ENCODE measurements at regions not wholly inside any gene's neighbourhood (a gene's known extent, or its start where the extent isn't known, plus 50 kb on each side); places are given as distances from the start of the nearest gene placed in this dataset.

- DNase-seq (ENCODE audit: insufficient read length, low spot score) (no peak), FAIRE-seq (no peak)
- TF ChIP-seq CTCF (IDR thresholded peaks at IDR 0.05; ENCODE audit: insufficient read depth, missing control alignments) = no peak
Observed at GRCh38 chr13:91162589-91162988, 184.9 kb upstream of the MIR17HG start.

GRCh38 chr13:91165758-91166157 lies 181.7 kb upstream of the MIR17HG start:
- no peak for TF ChIP-seq CTCF (IDR thresholded peaks at IDR 0.05; ENCODE audit: insufficient read depth, missing control alignments)
- DNase-seq (ENCODE audit: insufficient read length, low spot score) (no peak), FAIRE-seq (no peak)

- no peak for DNase-seq (ENCODE audit: insufficient read length, low spot score)
- FAIRE-seq = no peak
- TF ChIP-seq CTCF (IDR thresholded peaks at IDR 0.05; ENCODE audit: insufficient read depth, missing control alignments) = no peak
Observed at GRCh38 chr13:91166714-91167511, 180.6 kb upstream of the MIR17HG start.

- DNase-seq (ENCODE audit: insufficient read length, low spot score) (no peak), FAIRE-seq (peak; percentile 32)
Observed at GRCh38 chr13:91167706-91168385, 179.6 kb upstream of the MIR17HG start.

GRCh38 chr13:91168386-91168711 lies 179.1 kb upstream of the MIR17HG start:
- TF ChIP-seq CTCF (IDR thresholded peaks at IDR 0.05; ENCODE audit: insufficient read depth, missing control alignments) = no peak
- FAIRE-seq = no peak
- no peak for DNase-seq (ENCODE audit: insufficient read length, low spot score)

More at GRCh38 chr13:91167706-91168385, 179.6 kb upstream of the MIR17HG start:
- TF ChIP-seq CTCF (IDR thresholded peaks at IDR 0.05; ENCODE audit: insufficient read depth, missing control alignments) = no peak

GRCh38 chr13:91169321-91170050 lies 178.0 kb upstream of the MIR17HG start:
- TF ChIP-seq CTCF (IDR thresholded peaks at IDR 0.05; ENCODE audit: insufficient read depth, missing control alignments) = no peak
- DNase-seq (ENCODE audit: insufficient read length, low spot score) (no peak), FAIRE-seq (peak; percentile 32)
